ENCODE measurements at regions not wholly inside any gene's neighbourhood (a gene's known extent, or its start where the extent isn't known, plus 50 kb on each side); places are given as distances from the start of the nearest gene placed in this dataset.

- no peaks in the 10 kb centered on the region for H3K27me3 ChIP-seq
- H3K9me3 ChIP-seq: no peaks in the 10 kb centered on the region
- no peak overlapping the region for H3K4me3 ChIP-seq
- 53% methylated on average over 6 of the region's 6 CpGs for whole genome bisulfite sequencing
- no peak for DNase-seq (ENCODE audit: low spot score in 2 of 2)
- H3K36me3 ChIP-seq: no peaks in the 10 kb centered on the region
- H3K4me1 ChIP-seq: peaks cover under 1% of the 10 kb centered on the region
- TF ChIP-seq, protein P1, sequence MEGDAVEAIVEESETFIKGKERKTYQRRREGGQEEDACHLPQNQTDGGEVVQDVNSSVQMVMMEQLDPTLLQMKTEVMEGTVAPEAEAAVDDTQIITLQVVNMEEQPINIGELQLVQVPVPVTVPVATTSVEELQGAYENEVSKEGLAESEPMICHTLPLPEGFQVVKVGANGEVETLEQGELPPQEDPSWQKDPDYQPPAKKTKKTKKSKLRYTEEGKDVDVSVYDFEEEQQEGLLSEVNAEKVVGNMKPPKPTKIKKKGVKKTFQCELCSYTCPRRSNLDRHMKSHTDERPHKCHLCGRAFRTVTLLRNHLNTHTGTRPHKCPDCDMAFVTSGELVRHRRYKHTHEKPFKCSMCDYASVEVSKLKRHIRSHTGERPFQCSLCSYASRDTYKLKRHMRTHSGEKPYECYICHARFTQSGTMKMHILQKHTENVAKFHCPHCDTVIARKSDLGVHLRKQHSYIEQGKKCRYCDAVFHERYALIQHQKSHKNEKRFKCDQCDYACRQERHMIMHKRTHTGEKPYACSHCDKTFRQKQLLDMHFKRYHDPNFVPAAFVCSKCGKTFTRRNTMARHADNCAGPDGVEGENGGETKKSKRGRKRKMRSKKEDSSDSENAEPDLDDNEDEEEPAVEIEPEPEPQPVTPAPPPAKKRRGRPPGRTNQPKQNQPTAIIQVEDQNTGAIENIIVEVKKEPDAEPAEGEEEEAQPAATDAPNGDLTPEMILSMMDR (IDR thresholded peaks at IDR 0.05): no peak
- TF ChIP-seq POLR2A (IDR thresholded peaks at IDR 0.05): no peak
- no peak for TF ChIP-seq POLR2AphosphoS5 (IDR thresholded peaks at IDR 0.05)
- TF ChIP-seq EP300 (IDR thresholded peaks at IDR 0.05): no peak
- no peak overlapping the region for H3K27ac ChIP-seq
Measured at GRCh38 chr4:14871676-14872430, 130.4 kb upstream of the CPEB2 start.

GRCh38 chr4:14874990-14875389, 127.3 kb upstream of the CPEB2 start:
- H3K4me3 ChIP-seq: no peak overlapping the region
- no peaks in the 10 kb centered on the region for H3K36me3 ChIP-seq
- H3K27me3 ChIP-seq: no peaks in the 10 kb centered on the region
- TF ChIP-seq, protein P1 (IDR thresholded peaks at IDR 0.05): no peak
- TF ChIP-seq EP300 (IDR thresholded peaks at IDR 0.05) (no peak), POLR2A (IDR thresholded peaks at IDR 0.05) (no peak), POLR2AphosphoS5 (IDR thresholded peaks at IDR 0.05) (no peak)
- WGBS: 88% methylated on average over 1 of the region's 1 CpG
- peaks cover 25% of the 10 kb centered on the region for H3K4me1 ChIP-seq
- H3K9me3 ChIP-seq: no peaks in the 10 kb centered on the region
- DNase-seq (ENCODE audit: low spot score in 2 of 2): no peak
- H3K27ac ChIP-seq: no peak overlapping the region

GRCh38 chr4:14877246-14878225, 124.7 kb upstream of the CPEB2 start:
- peak overlapping the region; percentile 42 for H3K27ac ChIP-seq
- DNase-seq (ENCODE audit: low spot score in 2 of 2): no peak
- no peak overlapping the region for H3K4me3 ChIP-seq
- H3K4me1 ChIP-seq: peaks cover 32% of the 10 kb centered on the region
- H3K36me3 ChIP-seq: no peaks in the 10 kb centered on the region
- H3K27me3 ChIP-seq: no peaks in the 10 kb centered on the region
- TF ChIP-seq, protein P1 (IDR thresholded peaks at IDR 0.05): no peak
- no peak for TF ChIP-seq POLR2AphosphoS5 (IDR thresholded peaks at IDR 0.05)
- WGBS: 38% methylated on average over 6 of the region's 6 CpGs
- H3K9me3 ChIP-seq: no peaks in the 10 kb centered on the region

GRCh38 chr4:14878681-14879080, 123.6 kb upstream of the CPEB2 start:
- DNase-seq (ENCODE audit: low spot score in 2 of 2): no peak
- 89% methylated on average over 3 of the region's 3 CpGs for WGBS
- Histone ChIP-seq H3K4me3 (no peak overlapping the region), H3K4me1 (peaks cover 32% of the 10 kb centered on the region), H3K36me3 (no peaks in the 10 kb centered on the region), H3K27ac (no peak overlapping the region), H3K27me3 (no peaks in the 10 kb centered on the region), H3K9me3 (no peaks in the 10 kb centered on the region)
- TF ChIP-seq POLR2A (IDR thresholded peaks at IDR 0.05) (no peak), POLR2AphosphoS5 (IDR thresholded peaks at IDR 0.05) (no peak), EP300 (IDR thresholded peaks at IDR 0.05) (no peak)
- TF ChIP-seq, protein P1 (IDR thresholded peaks at IDR 0.05): no peak

GRCh38 chr4:14879683-14880082, 122.6 kb upstream of the CPEB2 start:
- 60% methylated on average over 5 of the region's 7 CpGs for WGBS
- no peak overlapping the region for H3K4me3 ChIP-seq
- TF ChIP-seq POLR2A (IDR thresholded peaks at IDR 0.05): no peak
- no peaks in the 10 kb centered on the region for H3K9me3 ChIP-seq
- H3K27ac ChIP-seq: peak overlapping the region; percentile 73
- H3K27me3 ChIP-seq: no peaks in the 10 kb centered on the region
- H3K4me1 ChIP-seq: peaks cover 32% of the 10 kb centered on the region
- no peaks in the 10 kb centered on the region for H3K36me3 ChIP-seq
- no peak for DNase-seq (ENCODE audit: low spot score in 2 of 2)
